ENCODE measurements at regions not wholly inside any gene's neighbourhood (a gene's known extent, or its start where the extent isn't known, plus 50 kb on each side); places are given as distances from the start of the nearest gene placed in this dataset.

DNA sequence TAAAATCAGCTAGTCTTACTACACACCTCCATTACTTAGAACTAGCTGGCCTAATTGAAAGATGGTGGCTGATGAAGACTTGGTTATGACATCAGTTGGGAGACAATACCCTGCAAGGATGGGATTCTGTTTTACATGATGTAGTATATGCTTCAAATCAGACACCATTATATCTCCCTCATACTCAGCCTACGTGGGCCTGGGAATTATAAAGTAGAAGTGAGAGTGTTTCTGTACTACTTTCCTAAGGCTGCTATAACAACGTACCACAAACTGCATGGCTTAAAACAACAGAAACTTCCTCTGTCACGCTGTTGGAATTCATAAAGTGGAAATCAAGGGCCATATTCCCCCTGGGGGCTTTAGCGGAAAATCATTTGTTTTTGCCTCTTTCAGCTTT, 190.4 kb downstream of the PAH start:
- H3K4me1 ChIP-seq (ENCODE audit: control insufficient read depth, low read depth, low read length): no peaks in the 10 kb centered on the region
- H2AK5ac ChIP-seq (ENCODE audit: low read length): no peak overlapping the region
- H3K9ac ChIP-seq (ENCODE audit: low read length): no peak overlapping the region
- no peak overlapping the region for H2BK120ac ChIP-seq (ENCODE audit: low read depth, low read length)
- no peak overlapping the region for H3K4me3 ChIP-seq (ENCODE audit: low read length)
- H3K27ac ChIP-seq (ENCODE audit: low read depth, low read length): no peak overlapping the region
- H2BK5ac ChIP-seq (ENCODE audit: low read length): no peak overlapping the region
- no peak overlapping the region for H3K4me2 ChIP-seq (ENCODE audit: low read length)
- no peaks in the 10 kb centered on the region for H3K79me2 ChIP-seq (ENCODE audit: control insufficient read depth, insufficient read depth, low read length)
- H4K5ac ChIP-seq (ENCODE audit: low read length): no peak overlapping the region
- DNase-seq: no peak
- H3K79me1 ChIP-seq (ENCODE audit: low read length): no peaks in the 10 kb centered on the region
- H3K4ac ChIP-seq (ENCODE audit: low read depth, low read length): no peak overlapping the region
- H3K36me3 ChIP-seq (ENCODE audit: control insufficient read depth, insufficient read depth, low read length): no peaks in the 10 kb centered on the region
- no peak overlapping the region for H4K8ac ChIP-seq (ENCODE audit: low read depth, low read length)
- WGBS (ENCODE audit: extremely low coverage, insufficient coverage, low lambda C conversion rate): no CpG with 5 or more reads among the region's 4 CpGs
- no peak overlapping the region for H3K56ac ChIP-seq (ENCODE audit: low read length)
- no peak overlapping the region for H3K23ac ChIP-seq (ENCODE audit: low read length)
- H3K18ac ChIP-seq (ENCODE audit: low read length): no peak overlapping the region
- no peak overlapping the region for H2BK15ac ChIP-seq (replicated peaks; ENCODE audit: low read depth)
- no peaks in the 10 kb centered on the region for H3K27me3 ChIP-seq (ENCODE audit: insufficient read depth, low read length, poor library complexity)

DNA sequence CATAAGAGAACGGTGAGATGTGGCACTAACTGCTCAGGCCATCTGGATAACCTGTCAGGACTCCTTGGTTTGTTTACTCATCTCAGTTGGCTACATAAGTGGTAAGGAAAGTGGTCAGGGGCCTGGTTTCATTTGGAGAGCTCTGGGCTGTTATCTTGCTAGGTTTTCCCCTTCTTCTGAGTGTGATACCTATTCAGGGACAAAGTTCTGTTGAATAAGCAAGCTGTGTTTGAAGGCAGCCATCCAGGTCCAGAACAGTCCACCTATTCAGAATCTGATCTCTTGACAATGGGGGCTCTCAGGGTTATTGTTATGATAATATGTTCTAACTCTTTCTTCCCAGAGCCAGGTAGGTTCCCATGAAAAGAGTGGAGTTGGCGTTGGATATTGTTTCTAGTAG, 194.9 kb downstream of the PAH start:
- H2BK5ac ChIP-seq (ENCODE audit: low read length): no peak overlapping the region
- H3K9ac ChIP-seq (ENCODE audit: low read length): no peak overlapping the region
- H3K79me1 ChIP-seq (ENCODE audit: low read length): no peaks in the 10 kb centered on the region
- H3K27ac ChIP-seq (ENCODE audit: low read depth, low read length): no peak overlapping the region
- H3K27me3 ChIP-seq (ENCODE audit: insufficient read depth, low read length, poor library complexity): no peaks in the 10 kb centered on the region
- no CpG with 5 or more reads among the region's 2 CpGs for WGBS (ENCODE audit: extremely low coverage, insufficient coverage, low lambda C conversion rate)
- no peak overlapping the region for H4K5ac ChIP-seq (ENCODE audit: low read length)
- DNase-seq: no peak
- no peaks in the 10 kb centered on the region for H3K36me3 ChIP-seq (ENCODE audit: control insufficient read depth, insufficient read depth, low read length)
- no peak overlapping the region for H3K4me3 ChIP-seq (ENCODE audit: low read length)
- no peak overlapping the region for H2AK5ac ChIP-seq (ENCODE audit: low read length)
- H3K18ac ChIP-seq (ENCODE audit: low read length): no peak overlapping the region
- no peak overlapping the region for H3K56ac ChIP-seq (ENCODE audit: low read length)
- no peaks in the 10 kb centered on the region for H3K79me2 ChIP-seq (ENCODE audit: control insufficient read depth, insufficient read depth, low read length)
- no peak overlapping the region for H4K8ac ChIP-seq (ENCODE audit: low read depth, low read length)
- H2BK120ac ChIP-seq (ENCODE audit: low read depth, low read length): no peak overlapping the region
- no peaks in the 10 kb centered on the region for H3K4me1 ChIP-seq (ENCODE audit: control insufficient read depth, low read depth, low read length)
- no peak overlapping the region for H2BK15ac ChIP-seq (replicated peaks; ENCODE audit: low read depth)
- H3K23ac ChIP-seq (ENCODE audit: low read length): no peak overlapping the region
- H3K4ac ChIP-seq (ENCODE audit: low read depth, low read length): no peak overlapping the region
- H3K4me2 ChIP-seq (ENCODE audit: low read length): no peak overlapping the region

DNA sequence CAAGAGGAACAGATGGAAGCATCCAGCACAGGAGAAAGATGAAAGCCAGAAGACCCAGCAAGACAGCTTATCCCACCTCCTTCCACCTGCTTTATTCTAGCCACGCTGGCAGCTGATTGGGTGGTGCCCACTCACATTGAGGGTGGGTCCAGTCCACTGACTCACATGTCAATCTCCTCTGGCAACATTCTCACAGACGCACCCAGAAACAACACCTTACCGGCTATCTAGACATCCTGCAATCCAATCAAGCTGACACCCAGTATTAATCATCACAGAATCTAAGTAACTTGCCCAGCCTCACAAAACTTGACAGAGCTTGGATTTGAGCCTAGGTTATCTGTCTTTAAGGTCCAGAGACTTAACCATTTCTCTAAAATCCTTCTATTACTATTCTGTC, 208.9 kb downstream of the PAH start:
- no CpG with 5 or more reads among the region's 3 CpGs for WGBS (ENCODE audit: extremely low coverage, insufficient coverage, low lambda C conversion rate)
- Histone ChIP-seq H3K56ac (ENCODE audit: low read length) (no peak overlapping the region), H3K23ac (ENCODE audit: low read length) (no peak overlapping the region), H3K27ac (ENCODE audit: low read depth, low read length) (no peak overlapping the region), H3K9ac (ENCODE audit: low read length) (no peak overlapping the region), H3K36me3 (ENCODE audit: control insufficient read depth, insufficient read depth, low read length) (no peaks in the 10 kb centered on the region), H2BK15ac (replicated peaks; ENCODE audit: low read depth) (no peak overlapping the region), H3K79me1 (ENCODE audit: low read length) (no peaks in the 10 kb centered on the region), H3K27me3 (ENCODE audit: insufficient read depth, low read length, poor library complexity) (no peaks in the 10 kb centered on the region), H3K79me2 (ENCODE audit: control insufficient read depth, insufficient read depth, low read length) (no peaks in the 10 kb centered on the region), H2BK5ac (ENCODE audit: low read length) (no peak overlapping the region), H3K4me3 (ENCODE audit: low read length) (no peak overlapping the region), H2AK5ac (ENCODE audit: low read length) (no peak overlapping the region), H4K8ac (ENCODE audit: low read depth, low read length) (no peak overlapping the region), H3K18ac (ENCODE audit: low read length) (no peak overlapping the region), H3K4me2 (ENCODE audit: low read length) (no peak overlapping the region), H3K4ac (ENCODE audit: low read depth, low read length) (no peak overlapping the region), H2BK120ac (ENCODE audit: low read depth, low read length) (no peak overlapping the region), H4K5ac (ENCODE audit: low read length) (no peak overlapping the region), H3K4me1 (ENCODE audit: control insufficient read depth, low read depth, low read length) (no peaks in the 10 kb centered on the region)
- DNase-seq: no peak

DNA sequence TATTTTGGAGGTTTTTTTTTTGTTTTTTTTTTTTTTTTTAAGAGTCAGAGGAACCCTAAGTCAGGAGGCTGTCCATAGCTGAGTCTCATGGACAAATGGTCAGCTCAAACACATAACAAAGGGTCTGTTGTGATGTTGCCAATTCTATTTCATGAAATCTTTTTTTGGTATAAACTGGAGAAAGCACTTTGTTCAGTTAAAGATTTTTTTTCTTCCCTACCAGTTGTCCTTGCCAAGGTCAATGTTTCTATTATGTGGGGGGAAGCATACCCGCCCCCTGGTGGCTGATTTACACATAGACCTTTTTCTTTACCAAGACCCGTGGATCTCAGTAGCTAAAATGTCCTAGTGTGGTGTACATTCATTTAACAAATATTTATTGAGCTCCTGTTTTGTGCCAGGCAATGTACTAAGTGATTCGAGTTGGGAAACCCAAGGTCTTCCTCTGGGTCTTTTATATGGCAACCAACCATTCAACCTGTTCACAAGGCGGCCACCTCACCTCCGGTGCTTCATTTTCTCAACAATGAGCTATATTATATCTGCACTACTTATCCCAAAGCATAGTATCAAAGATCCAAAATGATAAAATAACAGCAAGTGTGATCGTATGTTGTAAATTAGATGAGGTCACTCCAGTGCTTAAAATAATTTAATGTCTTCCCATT, 214.5 kb downstream of the PAH start:
- Histone ChIP-seq H3K36me3 (ENCODE audit: control insufficient read depth, insufficient read depth, low read length) (no peaks in the 10 kb centered on the region), H3K9ac (ENCODE audit: low read length) (no peak overlapping the region), H3K4me1 (ENCODE audit: control insufficient read depth, low read depth, low read length) (no peaks in the 10 kb centered on the region), H4K8ac (ENCODE audit: low read depth, low read length) (no peak overlapping the region), H3K18ac (ENCODE audit: low read length) (no peak overlapping the region), H3K79me2 (ENCODE audit: control insufficient read depth, insufficient read depth, low read length) (no peaks in the 10 kb centered on the region), H2AK5ac (ENCODE audit: low read length) (no peak overlapping the region), H2BK5ac (ENCODE audit: low read length) (no peak overlapping the region), H3K23ac (ENCODE audit: low read length) (no peak overlapping the region), H4K5ac (ENCODE audit: low read length) (no peak overlapping the region), H3K4me3 (ENCODE audit: low read length) (no peak overlapping the region), H3K4me2 (ENCODE audit: low read length) (no peak overlapping the region), H3K56ac (ENCODE audit: low read length) (no peak overlapping the region), H2BK120ac (ENCODE audit: low read depth, low read length) (no peak overlapping the region), H3K27me3 (ENCODE audit: insufficient read depth, low read length, poor library complexity) (no peaks in the 10 kb centered on the region), H3K4ac (ENCODE audit: low read depth, low read length) (no peak overlapping the region), H2BK15ac (replicated peaks; ENCODE audit: low read depth) (no peak overlapping the region), H3K27ac (ENCODE audit: low read depth, low read length) (no peak overlapping the region), H3K79me1 (ENCODE audit: low read length) (no peaks in the 10 kb centered on the region)
- WGBS (ENCODE audit: extremely low coverage, insufficient coverage, low lambda C conversion rate): no CpG with 5 or more reads among the region's 6 CpGs
- peak; percentile 70 for DNase-seq

DNA sequence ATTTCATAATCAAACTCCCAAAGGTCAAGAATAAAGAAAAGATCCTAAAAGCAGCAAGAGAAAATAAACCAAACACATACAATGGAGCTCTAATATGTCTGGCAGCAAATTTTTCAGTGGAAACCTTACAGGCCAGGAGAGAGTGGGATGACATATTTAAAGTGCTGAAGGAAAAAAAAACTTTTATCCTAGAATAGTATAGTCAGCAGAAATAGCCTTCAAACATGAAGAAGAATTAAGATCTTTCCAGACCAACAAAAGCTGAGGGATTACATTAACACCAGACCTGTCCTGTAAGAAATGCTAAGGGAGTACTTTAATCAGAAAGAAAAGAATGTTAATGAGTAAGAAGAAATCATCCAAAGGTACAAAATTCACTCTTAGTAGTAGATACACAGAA, 215.7 kb upstream of the IGF1 start:
- no peaks in the 10 kb centered on the region for H3K79me2 ChIP-seq (ENCODE audit: control insufficient read depth, insufficient read depth, low read length)
- no peak overlapping the region for H3K27ac ChIP-seq (ENCODE audit: low read depth, low read length)
- no peaks in the 10 kb centered on the region for H3K4me1 ChIP-seq (ENCODE audit: control insufficient read depth, low read depth, low read length)
- no peak overlapping the region for H2BK15ac ChIP-seq (replicated peaks; ENCODE audit: low read depth)
- H4K5ac ChIP-seq (ENCODE audit: low read length): no peak overlapping the region
- no peak overlapping the region for H2BK120ac ChIP-seq (ENCODE audit: low read depth, low read length)
- H3K23ac ChIP-seq (ENCODE audit: low read length): no peak overlapping the region
- no peak overlapping the region for H3K4me3 ChIP-seq (ENCODE audit: low read length)
- no peaks in the 10 kb centered on the region for H3K79me1 ChIP-seq (ENCODE audit: low read length)
- no peak overlapping the region for H4K8ac ChIP-seq (ENCODE audit: low read depth, low read length)
- no peaks in the 10 kb centered on the region for H3K27me3 ChIP-seq (ENCODE audit: insufficient read depth, low read length, poor library complexity)
- H3K36me3 ChIP-seq (ENCODE audit: control insufficient read depth, insufficient read depth, low read length): no peaks in the 10 kb centered on the region
- H3K9ac ChIP-seq (ENCODE audit: low read length): no peak overlapping the region
- H3K56ac ChIP-seq (ENCODE audit: low read length): no peak overlapping the region
- H2AK5ac ChIP-seq (ENCODE audit: low read length): no peak overlapping the region
- no peak overlapping the region for H2BK5ac ChIP-seq (ENCODE audit: low read length)
- DNase-seq: no peak
- H3K4me2 ChIP-seq (ENCODE audit: low read length): no peak overlapping the region
- no peak overlapping the region for H3K18ac ChIP-seq (ENCODE audit: low read length)
- H3K4ac ChIP-seq (ENCODE audit: low read depth, low read length): no peak overlapping the region

GRCh38 chr12:102694903-102695302, 214.5 kb upstream of the IGF1 start:
- Histone ChIP-seq H2AK5ac (ENCODE audit: low read length) (no peak overlapping the region), H3K4me1 (ENCODE audit: control insufficient read depth, low read depth, low read length) (no peaks in the 10 kb centered on the region), H3K27me3 (ENCODE audit: insufficient read depth, low read length, poor library complexity) (no peaks in the 10 kb centered on the region), H3K23ac (ENCODE audit: low read length) (no peak overlapping the region), H2BK15ac (replicated peaks; ENCODE audit: low read depth) (no peak overlapping the region), H3K79me1 (ENCODE audit: low read length) (no peaks in the 10 kb centered on the region), H3K4me3 (ENCODE audit: low read length) (no peak overlapping the region), H2BK120ac (ENCODE audit: low read depth, low read length) (no peak overlapping the region), H3K27ac (ENCODE audit: low read depth, low read length) (no peak overlapping the region), H2BK5ac (ENCODE audit: low read length) (no peak overlapping the region), H3K4me2 (ENCODE audit: low read length) (no peak overlapping the region), H3K36me3 (ENCODE audit: control insufficient read depth, insufficient read depth, low read length) (no peaks in the 10 kb centered on the region), H4K5ac (ENCODE audit: low read length) (no peak overlapping the region), H3K4ac (ENCODE audit: low read depth, low read length) (no peak overlapping the region), H4K8ac (ENCODE audit: low read depth, low read length) (no peak overlapping the region), H3K9ac (ENCODE audit: low read length) (no peak overlapping the region), H3K18ac (ENCODE audit: low read length) (no peak overlapping the region), H3K79me2 (ENCODE audit: control insufficient read depth, insufficient read depth, low read length) (no peaks in the 10 kb centered on the region), H3K56ac (ENCODE audit: low read length) (no peak overlapping the region)
- no CpG with 5 or more reads among the region's 2 CpGs for WGBS (ENCODE audit: extremely low coverage, insufficient coverage, low lambda C conversion rate)
- no peak for DNase-seq
